H1 (cell line): ENCODE measurements at regions not wholly inside any gene's neighbourhood (a gene's known extent, or its start where the extent isn't known, plus 50 kb on each side); places are given as distances from the start of the nearest gene placed in this dataset.
A peak's percentile ranks its signal among the peaks of the same experiment; 100 is the strongest.

Source experiments
- CTCF ChIA-PET: fragments of 300-600 bp; sonication (Branson Sonifier 250); formaldehyde crosslinking; loops from one replicate; lab custom pipeline; 2021; ENCODE audit not compliant: partially characterized antibody; lab: Charles Lee
- POLR2A ChIA-PET: fragments of 300-600 bp; sonication (Branson Sonifier 250); formaldehyde crosslinking; loops from one replicate; lab custom pipeline; 2021; ENCODE audit warnings: inconsistent platforms; ENCODE audit not compliant: partially characterized antibody; lab: Charles Lee
- DNase-seq, 2 experiments: peaks; one replicate each; pipeline versions ENCODE4 v3.0.0 to v3.0.0-alpha.2; 2010 to 2022; ENCODE audit warnings: low spot score in 2 of 2, low read depth in 1 of 2, mixed read lengths in 1 of 2
- FAIRE-seq: peaks from 2 replicates; lab custom pipeline; 2011; peaks lifted over from hg19 to GRCh38; lab: Jason Lieb, UNC
- H2AFZ ChIP-seq: 2 replicates; pipeline ENCODE4 v1.8.1; 2012; ENCODE audit warnings: low read length, inconsistent platforms
- H2AK5ac ChIP-seq: 2 replicates; pipeline ENCODE4 v1.6.1; 2013; ENCODE audit warnings: low read depth, low read length
- H2BK120ac ChIP-seq: replicated peaks from 2 replicates; pipeline ENCODE3; 2013; ENCODE audit warnings: low read depth, low read length, inconsistent platforms
- H2BK12ac ChIP-seq: 2 replicates; pipeline ENCODE4 v1.6.1; 2013; ENCODE audit warnings: low read depth, low read length
- H2BK15ac ChIP-seq: 2 replicates; pipeline ENCODE4 v1.6.1; 2013; ENCODE audit warnings: low read length
- H2BK20ac ChIP-seq: 2 replicates; pipeline ENCODE4 v1.6.1; 2013; ENCODE audit warnings: low read length
- H2BK5ac ChIP-seq: 2 replicates; pipeline ENCODE4 v1.6.1; 2013; ENCODE audit warnings: low read depth, low read length
- H3K14ac ChIP-seq: 2 replicates; pipeline ENCODE4 v1.6.1; 2013; ENCODE audit warnings: inconsistent platforms; ENCODE audit not compliant: insufficient read length
- H3K18ac ChIP-seq: 2 replicates; pipeline ENCODE4 v1.6.1; 2013; ENCODE audit warnings: low read length; ENCODE audit errors: extremely low read depth
- H3K23ac ChIP-seq: 2 replicates; pipeline ENCODE4 v1.6.1; 2013; ENCODE audit warnings: inconsistent platforms; ENCODE audit not compliant: insufficient read length
- H3K23me2 ChIP-seq: 2 replicates; pipeline ENCODE4 v1.6.1; 2013; ENCODE audit warnings: low read depth, low read length
- H3K27ac ChIP-seq: 2 replicates; pipeline ENCODE4 v1.6.1; 2011; ENCODE audit warnings: low read depth, low read length, inconsistent platforms
- H3K27me3 ChIP-seq, 4 experiments: replicated peaks in 1 of 4; 1 replicate in 1 of 4; 2 replicates in 3 of 4; pipeline versions ENCODE4 v1.6.1 to v1.8.1; 2011 to 2013; ENCODE audit warnings: low read length in 3 of 4, mild to moderate bottlenecking in 3 of 4, inconsistent platforms in 2 of 4, mixed read lengths in 2 of 4, moderate library complexity in 1 of 4; ENCODE audit not compliant: control insufficient read depth in 3 of 4, insufficient read depth in 3 of 4; ENCODE audit errors: extremely low read depth in 1 of 4
- H3K36me3 ChIP-seq, 4 experiments: 2 replicates each; pipeline versions ENCODE4 v1.6.1 to v1.8.1; 2011 to 2013; ENCODE audit warnings: mild to moderate bottlenecking in 4 of 4, low read length in 3 of 4, moderate library complexity in 2 of 4, control low read depth in 1 of 4, inconsistent platforms in 1 of 4; ENCODE audit not compliant: insufficient read depth in 4 of 4, control insufficient read depth in 2 of 4
- H3K4ac ChIP-seq: replicated peaks from 2 replicates; pipeline ENCODE3; 2013; ENCODE audit warnings: low read length, low read depth, mixed read lengths, inconsistent platforms; ENCODE audit not compliant: insufficient read length
- H3K4me1 ChIP-seq, 4 experiments: replicated peaks in 1 of 4; 1 replicate in 1 of 4; 2 replicates in 3 of 4; pipeline versions ENCODE4 v1.6.1 to v1.8.1; 2011 to 2013; ENCODE audit warnings: low read length in 3 of 4, inconsistent platforms in 2 of 4, mixed read lengths in 1 of 4; ENCODE audit not compliant: insufficient read depth in 4 of 4, control insufficient read depth in 3 of 4
- H3K4me2 ChIP-seq, 2 experiments: 2 replicates each; pipeline versions ENCODE4 v1.6.1 to v1.8.1; 2011 to 2013; ENCODE audit warnings: low read depth in 2 of 2, low read length in 2 of 2, control low read depth in 1 of 2, inconsistent platforms in 1 of 2, mild to moderate bottlenecking in 1 of 2; ENCODE audit not compliant: insufficient read depth in 1 of 2
- H3K4me3 ChIP-seq, 4 experiments: fragments of 200-600, 300-600 bp in 1 of 4; sonication (generic), shearing (Covaris generic), sonication (Bioruptor Twin) in 1 of 4; 2 replicates each; pipeline versions ENCODE4 v1.5.1 to v1.8.1; 2011 to 2016; ENCODE audit warnings: low read length in 4 of 4, low read depth in 3 of 4, control low read depth in 2 of 4, inconsistent platforms in 2 of 4, mild to moderate bottlenecking in 2 of 4, mixed read lengths in 1 of 4, moderate library complexity in 1 of 4; ENCODE audit not compliant: insufficient read depth in 2 of 4; ENCODE audit errors: extremely low read depth in 1 of 4
- H3K56ac ChIP-seq: replicated peaks from 2 replicates; pipeline ENCODE3; 2013; ENCODE audit warnings: low read depth, mild to moderate bottlenecking, mixed read lengths, low read length, inconsistent platforms; ENCODE audit not compliant: insufficient read length
- H3K79me1 ChIP-seq: 2 replicates; pipeline ENCODE4 v1.6.1; 2013; ENCODE audit warnings: low read depth, low read length, control low read depth
- H3K79me2 ChIP-seq, 2 experiments: 2 replicates each; pipeline versions ENCODE4 v1.6.1 to v1.8.1; 2012 to 2013; ENCODE audit warnings: low read length in 2 of 2, mild to moderate bottlenecking in 2 of 2, inconsistent platforms in 1 of 2; ENCODE audit not compliant: insufficient read depth in 2 of 2, control insufficient read depth in 1 of 2
- H3K9ac ChIP-seq, 4 experiments: replicated peaks in 1 of 4; 1 replicate in 1 of 4; 2 replicates in 3 of 4; pipeline versions ENCODE4 v1.6.1 to v1.8.1; 2011 to 2013; ENCODE audit warnings: low read depth in 3 of 4, low read length in 3 of 4, control low read depth in 2 of 4, mild to moderate bottlenecking in 2 of 4, moderate library complexity in 2 of 4, inconsistent platforms in 1 of 4; ENCODE audit errors: extremely low read depth in 1 of 4
- H3K9me3 ChIP-seq, 2 experiments: 2 replicates each; pipeline versions ENCODE4 v1.6.1 to v1.8.1; 2012 to 2013; ENCODE audit warnings: mild to moderate bottlenecking in 2 of 2, moderate library complexity in 2 of 2, control low read depth in 1 of 2, inconsistent platforms in 1 of 2, low read depth in 1 of 2, low read length in 1 of 2, mixed read lengths in 1 of 2; ENCODE audit not compliant: insufficient read depth in 2 of 2
- H4K20me1 ChIP-seq, 2 experiments: replicated peaks in 1 of 2; 2 replicates each; pipeline versions ENCODE3 to v1.8.1; 2011 to 2013; ENCODE audit warnings: inconsistent platforms in 2 of 2, low read length in 2 of 2, mild to moderate bottlenecking in 1 of 2; ENCODE audit not compliant: insufficient read depth in 2 of 2, control insufficient read depth in 1 of 2
- H4K5ac ChIP-seq: 2 replicates; pipeline ENCODE4 v1.6.1; 2013; ENCODE audit warnings: low read length, low read depth, mixed read lengths, inconsistent platforms; ENCODE audit not compliant: insufficient read length
- H4K8ac ChIP-seq: 2 replicates; pipeline ENCODE4 v1.8.0; 2013; ENCODE audit warnings: mild to moderate bottlenecking, moderate library complexity, low read length, inconsistent platforms; ENCODE audit not compliant: insufficient read depth; ENCODE audit errors: extremely low read depth
- H4K91ac ChIP-seq: replicated peaks from 2 replicates; pipeline ENCODE3; 2013; ENCODE audit warnings: low read length, mixed read lengths, inconsistent platforms; ENCODE audit not compliant: insufficient read length
- CEBPB ChIP-seq: IDR thresholded peaks from 2 replicates; pipeline ENCODE4 v1.6.1; 2012; ENCODE audit warnings: low read depth, low read length
- JUN ChIP-seq: IDR thresholded peaks from 2 replicates; pipeline ENCODE4 v1.6.1; 2011; ENCODE audit warnings: low read depth, mild to moderate bottlenecking, improper control_type of control experiment, low read length
- JUND ChIP-seq: IDR thresholded peaks from 2 replicates; pipeline ENCODE4 v1.6.1; 2011; ENCODE audit warnings: mild to moderate bottlenecking, improper control_type of control experiment, low read length
- ZNF274 ChIP-seq: IDR thresholded peaks from 2 replicates; pipeline ENCODE4 v1.7.0; 2012; ENCODE audit warnings: low read length, borderline replicate concordance; ENCODE audit errors: extremely low read depth
- WGBS, 2 experiments: shearing (Covaris generic) in 1 of 2; methylation state at CpG; one replicate each; pipeline versions ENCODE4 v1.1.6 to v1.1.7; 2013 to 2015; ENCODE audit warnings: low lambda C conversion rate in 2 of 2, mixed read lengths in 2 of 2, inconsistent platforms in 1 of 2, low coverage in 1 of 2, missing lambda C conversion rate in 1 of 2; ENCODE audit not compliant: insufficient replicate concordance in 2 of 2, insufficient coverage in 1 of 2, insufficient read length in 1 of 2; ENCODE audit errors: extremely low coverage in 1 of 2, missing lambda C conversion rate in 1 of 2; 5-methylcytosine and 5-hydroxymethylcytosine counted together

GRCh38 chr6:140073456-140073855 lies 699.0 kb upstream of the CITED2 start:
- Histone ChIP-seq H3K27me3 (no peaks in the 10 kb centered on the region), H3K18ac (no peak overlapping the region), H3K56ac (no peak overlapping the region), H3K4me1 (no peaks in the 10 kb centered on the region), H2BK15ac (no peak overlapping the region), H3K9me3 (no peaks in the 10 kb centered on the region), H3K9ac (no peak overlapping the region), H2BK20ac (no peak overlapping the region), H3K79me2 (no peaks in the 10 kb centered on the region), H4K91ac (no peak overlapping the region), H3K14ac (no peak overlapping the region), H3K27ac (no peak overlapping the region), H4K5ac (no peak overlapping the region), H4K20me1 (no peaks in the 10 kb centered on the region), H3K4ac (no peak overlapping the region), H2AK5ac (no peak overlapping the region), H3K4me2 (no peak overlapping the region), H2BK120ac (no peak overlapping the region), H3K23ac (no peak overlapping the region), H3K36me3 (no peaks in the 10 kb centered on the region), H3K79me1 (no peaks in the 10 kb centered on the region), H3K4me3 (no peak overlapping the region), H3K23me2 (no peaks in the 10 kb centered on the region), H2AFZ (no peak overlapping the region), H2BK5ac (no peak overlapping the region), H2BK12ac (no peak overlapping the region), H4K8ac (no peak overlapping the region)
- 89% methylated on average over 3 of the region's 3 CpGs; no CpG with 5 or more reads in 1 of the 2 experiments for WGBS, 2 experiments
- DNase-seq (no peak), FAIRE-seq (no peak)
- ChIA-PET POLR2A (no interaction called here), CTCF (interaction anchor here (0.6 to 1.5 kb wide), 2 partner anchors 21 to 503 kb away, joined by 3 read pairs; no protein-coding TSS in a partner anchor)
- TF ChIP-seq JUN (no peak), CEBPB (peak; percentile 85), JUND (no peak), ZNF274 (no peak)
